Esophagus muscularis mucosa (tissue), 4 donors: ENCODE measurements at regions not wholly inside any gene's neighbourhood (a gene's known extent, or its start where the extent isn't known, plus 50 kb on each side); places are given as distances from the start of the nearest gene placed in this dataset.

Source experiments
- DNase-seq: peaks from one replicate; pipeline ENCODE4 v3.0.0-alpha.2; 2017; ENCODE audit errors: extremely low spot score
- H3K27ac ChIP-seq, 4 donors: fragments of 200-600 bp; sonication (generic); replicated peaks in 1 of 4; 1 replicate in 3 of 4; 2 replicates in 1 of 4; pipeline ENCODE4 v1.5.1; 2016 to 2019; ENCODE audit warnings: mild to moderate bottlenecking in 1 of 4
- H3K27me3 ChIP-seq, 4 donors: fragments of 200-600 bp; sonication (generic); one replicate each; pipeline versions ENCODE4 v1.5.1 to v1.6.0; 2016 to 2019
- H3K36me3 ChIP-seq, 4 donors: fragments of 200-600 bp; sonication (generic); one replicate each; pipeline ENCODE4 v1.5.1; 2016 to 2019
- H3K4me1 ChIP-seq, 4 donors: fragments of 200-600 bp; sonication (generic); one replicate each; pipeline ENCODE4 v1.5.1; 2016 to 2019
- H3K4me3 ChIP-seq, 4 donors: fragments of 200-600 bp; sonication (generic); 1 replicate in 2 of 4; 2 replicates in 2 of 4; pipeline ENCODE4 v1.5.1; 2016 to 2019; ENCODE audit warnings: mild to moderate bottlenecking in 4 of 4, moderate library complexity in 1 of 4
- H3K9me3 ChIP-seq, 4 donors: fragments of 200-600 bp; sonication (generic); 1 replicate in 3 of 4; 2 replicates in 1 of 4; pipeline ENCODE4 v1.5.1; 2016 to 2019
- EP300 ChIP-seq: sonication (generic); formaldehyde crosslinking; IDR thresholded peaks from one replicate; pipeline ENCODE4 v1.6.1; 2017; ENCODE audit warnings: antibody characterized with exemption
- POLR2A ChIP-seq: fragments of 450-650 bp; IDR thresholded peaks from one replicate; pipeline ENCODE4 v1.6.1; 2017; ENCODE audit warnings: antibody characterized with exemption, moderate library complexity, mild to moderate bottlenecking, low read depth
- POLR2AphosphoS5 ChIP-seq, 2 donors: sonication (generic); formaldehyde crosslinking; IDR thresholded peaks; one replicate each; pipeline ENCODE4 v1.6.1; 2017; ENCODE audit warnings: antibody characterized with exemption in 2 of 2
- WGBS: methylation state at CpG from one replicate; pipeline ENCODE4 v1.1.5; 2018; 5-methylcytosine and 5-hydroxymethylcytosine counted together
- intact Hi-C: fragments of 100-400 bp; cut with DNase I; formaldehyde crosslinking; loops from one replicate; pipeline ENCODE4 v1.15.1; 2023
- TF ChIP-seq, protein P1 (sequence below), 3 experiments: fragments of 200-600 bp in 2 of 3; fragments of 450-650 bp in 1 of 3; sonication (generic) in 2 of 3; IDR thresholded peaks; one replicate each; pipeline ENCODE4 v1.5.1; 2017 to 2019; ENCODE audit warnings: antibody characterized with exemption in 3 of 3, mild to moderate bottlenecking in 2 of 3, moderate library complexity in 1 of 3

DNA sequence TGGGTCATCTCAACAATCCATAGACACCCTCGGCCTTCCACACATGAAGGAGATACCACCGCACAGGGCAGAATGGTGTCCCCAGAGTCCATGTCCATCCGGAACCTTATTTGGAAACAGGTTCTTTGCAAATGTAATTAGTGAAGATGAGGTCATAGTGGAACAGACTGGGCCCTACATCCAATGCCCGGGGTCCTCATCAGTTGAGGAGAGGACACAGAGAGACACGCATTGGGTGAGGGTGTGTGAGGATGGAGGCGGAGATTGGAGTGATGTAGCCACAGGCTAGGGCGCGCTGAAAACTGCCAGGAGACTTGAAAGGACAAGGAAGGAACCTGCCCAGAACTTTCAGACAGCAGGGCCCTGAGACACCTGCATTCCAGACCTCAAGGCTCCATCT is 169.4 kb downstream of the ENGASE start:
- DNase-seq: no peak
- intact Hi-C loops: no loop called here
- H3K27ac ChIP-seq: no peak overlapping the region
- H3K36me3 ChIP-seq: no peaks in the 10 kb centered on the region
- peaks cover 0 to 25% (median 0%) of the 10 kb centered on the region in 4 donors for H3K27me3 ChIP-seq
- no peaks in the 10 kb centered on the region for H3K4me1 ChIP-seq
- WGBS: 90% methylated on average over 7 of the region's 8 CpGs
- TF ChIP-seq POLR2AphosphoS5 (IDR thresholded peaks at IDR 0.05) (no peak), POLR2A (no peak)
- no peak overlapping the region for H3K4me3 ChIP-seq
- H3K9me3 ChIP-seq: no peaks in the 10 kb centered on the region

GRCh38 chr17:79243603-79243990 is 169.0 kb downstream of the ENGASE start:
- Histone ChIP-seq H3K36me3 (no peaks in the 10 kb centered on the region), H3K4me3 (no peak overlapping the region), H3K4me1 (no peaks in the 10 kb centered on the region), H3K27ac (no peak overlapping the region), H3K9me3 (no peaks in the 10 kb centered on the region), H3K27me3 (peaks cover 0 to 21% (median 0%) of the 10 kb centered on the region in 4 donors)
- no peak for TF ChIP-seq POLR2AphosphoS5 (IDR thresholded peaks at IDR 0.05)
- TF ChIP-seq, protein P1, sequence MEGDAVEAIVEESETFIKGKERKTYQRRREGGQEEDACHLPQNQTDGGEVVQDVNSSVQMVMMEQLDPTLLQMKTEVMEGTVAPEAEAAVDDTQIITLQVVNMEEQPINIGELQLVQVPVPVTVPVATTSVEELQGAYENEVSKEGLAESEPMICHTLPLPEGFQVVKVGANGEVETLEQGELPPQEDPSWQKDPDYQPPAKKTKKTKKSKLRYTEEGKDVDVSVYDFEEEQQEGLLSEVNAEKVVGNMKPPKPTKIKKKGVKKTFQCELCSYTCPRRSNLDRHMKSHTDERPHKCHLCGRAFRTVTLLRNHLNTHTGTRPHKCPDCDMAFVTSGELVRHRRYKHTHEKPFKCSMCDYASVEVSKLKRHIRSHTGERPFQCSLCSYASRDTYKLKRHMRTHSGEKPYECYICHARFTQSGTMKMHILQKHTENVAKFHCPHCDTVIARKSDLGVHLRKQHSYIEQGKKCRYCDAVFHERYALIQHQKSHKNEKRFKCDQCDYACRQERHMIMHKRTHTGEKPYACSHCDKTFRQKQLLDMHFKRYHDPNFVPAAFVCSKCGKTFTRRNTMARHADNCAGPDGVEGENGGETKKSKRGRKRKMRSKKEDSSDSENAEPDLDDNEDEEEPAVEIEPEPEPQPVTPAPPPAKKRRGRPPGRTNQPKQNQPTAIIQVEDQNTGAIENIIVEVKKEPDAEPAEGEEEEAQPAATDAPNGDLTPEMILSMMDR (IDR thresholded peaks at IDR 0.05): no peak
- TF ChIP-seq POLR2A: no peak
- TF ChIP-seq EP300: no peak
- DNase-seq: no peak
- intact Hi-C loops: no loop called here
- 88% methylated on average over 4 of the region's 4 CpGs for WGBS

- intact Hi-C loops: no loop called here
- DNase-seq: no peak
- no peaks in the 10 kb centered on the region for H3K9me3 ChIP-seq
- H3K27me3 ChIP-seq: peaks cover 0 to 17% (median 0%) of the 10 kb centered on the region in 4 donors
- 73% methylated on average over 10 of the region's 10 CpGs for WGBS
- H3K36me3 ChIP-seq: no peaks in the 10 kb centered on the region
- no peak overlapping the region for H3K4me3 ChIP-seq
- H3K4me1 ChIP-seq: no peaks in the 10 kb centered on the region
- H3K27ac ChIP-seq: no peak overlapping the region
- TF ChIP-seq POLR2A (no peak), EP300 (no peak), POLR2AphosphoS5 (IDR thresholded peaks at IDR 0.05) (no peak)
- TF ChIP-seq, protein P1 (IDR thresholded peaks at IDR 0.05): no peak
These were observed 168.4 kb downstream of the ENGASE start for GRCh38 chr17:79242873-79243602.

DNA sequence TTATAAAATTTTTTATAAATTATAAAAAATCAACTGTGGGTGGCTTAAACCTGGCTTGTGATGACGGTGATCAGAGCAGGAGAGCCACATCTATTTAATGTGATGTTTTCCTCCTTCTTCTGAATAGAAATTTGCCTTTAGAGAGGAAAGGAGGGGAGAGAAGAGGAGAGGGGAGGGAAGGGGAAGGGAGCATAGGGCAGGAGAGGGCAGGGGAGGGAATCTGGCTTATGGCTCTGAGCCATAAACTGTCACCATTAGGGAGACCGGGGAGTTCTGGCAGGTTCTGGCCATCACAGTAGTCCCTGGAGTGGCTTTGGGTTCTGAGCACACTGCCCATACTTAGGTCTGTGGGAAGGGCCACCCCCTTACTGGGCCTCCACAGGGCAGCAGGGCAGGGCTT is 167.8 kb downstream of the ENGASE start:
- 67% methylated on average over 2 of the region's 2 CpGs for WGBS
- intact Hi-C loops: no loop called here
- DNase-seq: no peak
- Histone ChIP-seq H3K27me3 (peaks cover 0 to 10% (median 0%) of the 10 kb centered on the region in 4 donors), H3K4me1 (no peaks in the 10 kb centered on the region), H3K36me3 (no peaks in the 10 kb centered on the region), H3K9me3 (no peaks in the 10 kb centered on the region), H3K27ac (no peak overlapping the region), H3K4me3 (no peak overlapping the region)
- TF ChIP-seq, protein P1 (IDR thresholded peaks at IDR 0.05): no peak
- no peak for TF ChIP-seq EP300
- TF ChIP-seq POLR2AphosphoS5 (IDR thresholded peaks at IDR 0.05): no peak
- no peak for TF ChIP-seq POLR2A

- no peaks in the 10 kb centered on the region for H3K4me1 ChIP-seq
- DNase-seq: no peak
- peaks cover 0 to 6% (median 0%) of the 10 kb centered on the region in 4 donors for H3K27me3 ChIP-seq
- H3K9me3 ChIP-seq: no peaks in the 10 kb centered on the region
- H3K27ac ChIP-seq: no peak overlapping the region
- no peak overlapping the region for H3K4me3 ChIP-seq
- no peaks in the 10 kb centered on the region for H3K36me3 ChIP-seq
- WGBS: 78% methylated on average over 2 of the region's 5 CpGs
- intact Hi-C loops: no loop called here
- no peak for TF ChIP-seq POLR2A
- no peak for TF ChIP-seq POLR2AphosphoS5 (IDR thresholded peaks at IDR 0.05)
- TF ChIP-seq EP300: no peak
- TF ChIP-seq, protein P1 (IDR thresholded peaks at IDR 0.05): no peak
These were observed 167.0 kb downstream of the ENGASE start for GRCh38 chr17:79241616-79242015.
